WTC11 (cell line): ENCODE measurements at regions not wholly inside any gene's neighbourhood (a gene's known extent, or its start where the extent isn't known, plus 50 kb on each side); places are given as distances from the start of the nearest gene placed in this dataset.
"Not testable (repeated sequence)": the region's sequence is repeated elsewhere in the genome, so short reads cannot be mapped to it uniquely, and the experiment has no call there.

Experiments
- ATAC-seq: fragments of 200-7000 bp; cut with Tn5 transposase; 2 replicates; pipeline ENCODE4 v1.10.0; 2021; ENCODE audit warnings: mild to moderate bottlenecking, moderate library complexity
- CTCF ChIA-PET: fragments of 300-600 bp; sonication (Branson Sonifier 250); formaldehyde crosslinking; loops from one replicate; lab custom pipeline; 2021; ENCODE audit warnings: antibody characterized with exemption; lab: Charles Lee
- POLR2A ChIA-PET: fragments of 350-600 bp; sonication (Branson Sonifier 250); formaldehyde crosslinking; loops from one replicate; lab custom pipeline; 2021; ENCODE audit warnings: antibody characterized with exemption; lab: Charles Lee
- DNase-seq: peaks from one replicate; pipeline ENCODE4 v3.0.0; 2021; ENCODE audit warnings: low spot score
- H3K27ac Mint-ChIP-seq: 2 replicates; pipeline ENCODE4 v1.8.0; 2021; ENCODE audit warnings: mixed read lengths
- H3K27me3 Mint-ChIP-seq: 2 replicates; pipeline ENCODE4 v1.8.0; 2021; ENCODE audit warnings: low read depth, mild to moderate bottlenecking, moderate library complexity, mixed read lengths
- H3K36me3 Mint-ChIP-seq: 2 replicates; pipeline ENCODE4 v1.8.0; 2021; ENCODE audit warnings: mixed read lengths
- H3K4me1 Mint-ChIP-seq: 2 replicates; pipeline ENCODE4 v1.8.0; 2022; ENCODE audit warnings: mixed read lengths
- H3K4me3 Mint-ChIP-seq: 2 replicates; pipeline ENCODE4 v1.8.0; 2021; ENCODE audit warnings: mild to moderate bottlenecking, moderate library complexity, mixed read lengths
- H3K9me3 Mint-ChIP-seq: 2 replicates; pipeline ENCODE4 v1.8.0; 2021; ENCODE audit warnings: mixed read lengths
- ARID4B ChIP-seq: sonication (generic); formaldehyde crosslinking; IDR thresholded peaks from 2 replicates; pipeline ENCODE4 v1.8.0; 2023; ENCODE audit warnings: missing genetic modification reagents, mild to moderate bottlenecking, borderline replicate concordance
- CDX4 ChIP-seq: fragments of 250-450 bp; sonication (Bioruptor Pico); IDR thresholded peaks from 2 replicates; pipeline ENCODE4 v1.9.0; 2021; ENCODE audit warnings: moderate library complexity, mild to moderate bottlenecking, inconsistent platforms, borderline replicate concordance
- ELF4 ChIP-seq: sonication (generic); formaldehyde crosslinking; IDR thresholded peaks from 2 replicates; pipeline ENCODE4 v1.8.1; 2022; ENCODE audit warnings: low read depth, mild to moderate bottlenecking, moderate library complexity, missing genetic modification reagents
- ERG ChIP-seq: fragments of 250-450 bp; sonication (Bioruptor Pico); IDR thresholded peaks from 2 replicates; pipeline ENCODE4 v1.8.0; 2021; ENCODE audit warnings: mild to moderate bottlenecking
- FOXK1 ChIP-seq: sonication (generic); formaldehyde crosslinking; IDR thresholded peaks from 2 replicates; pipeline ENCODE4 v1.8.0; 2022; ENCODE audit warnings: mild to moderate bottlenecking, moderate library complexity, missing genetic modification reagents
- FOXP4 ChIP-seq: sonication (generic); formaldehyde crosslinking; IDR thresholded peaks from 2 replicates; pipeline ENCODE4 v1.8.0; 2022; ENCODE audit warnings: mild to moderate bottlenecking, missing genetic modification reagents
- KAT7 ChIP-seq: sonication (generic); formaldehyde crosslinking; IDR thresholded peaks from 2 replicates; pipeline ENCODE4 v1.8.1; 2023; ENCODE audit warnings: missing genetic modification reagents, mild to moderate bottlenecking, borderline replicate concordance
- MLX ChIP-seq: sonication (generic); formaldehyde crosslinking; IDR thresholded peaks from 2 replicates; pipeline ENCODE4 v1.8.1; 2023; ENCODE audit warnings: mild to moderate bottlenecking, missing genetic modification reagents, moderate library complexity
- MXD4 ChIP-seq: fragments of 250-450 bp; sonication (Bioruptor Pico); IDR thresholded peaks from 2 replicates; pipeline ENCODE4 v1.8.0; 2021; ENCODE audit warnings: mild to moderate bottlenecking, moderate library complexity, borderline replicate concordance
- NFE2L1 ChIP-seq: sonication (generic); formaldehyde crosslinking; IDR thresholded peaks from 2 replicates; pipeline ENCODE4 v1.8.1; 2023; ENCODE audit warnings: missing genetic modification reagents
- NFYB ChIP-seq: sonication (generic); formaldehyde crosslinking; conservative IDR thresholded peaks from 2 replicates; pipeline ENCODE4 v1.8.0; 2022; ENCODE audit warnings: low read depth, missing genetic modification reagents
- NR2C2 ChIP-seq: sonication (generic); formaldehyde crosslinking; IDR thresholded peaks from 2 replicates; pipeline ENCODE4 v1.8.0; 2022; ENCODE audit warnings: mild to moderate bottlenecking, missing genetic modification reagents
- TEAD1 ChIP-seq: sonication (generic); formaldehyde crosslinking; IDR thresholded peaks from 2 replicates; pipeline ENCODE4 v1.8.0; 2022; ENCODE audit warnings: mild to moderate bottlenecking, missing genetic modification reagents
- TEAD4 ChIP-seq: sonication (generic); formaldehyde crosslinking; IDR thresholded peaks from 2 replicates; pipeline ENCODE4 v1.8.0; 2022; ENCODE audit warnings: mild to moderate bottlenecking, missing genetic modification reagents
- USF2 ChIP-seq: sonication (generic); formaldehyde crosslinking; IDR thresholded peaks from 2 replicates; pipeline ENCODE4 v1.8.1; 2023; ENCODE audit warnings: mild to moderate bottlenecking, missing genetic modification reagents, moderate library complexity
- ZBTB43 ChIP-seq: sonication (generic); formaldehyde crosslinking; IDR thresholded peaks from 2 replicates; pipeline ENCODE4 v1.8.1; 2023; ENCODE audit warnings: mild to moderate bottlenecking, missing genetic modification reagents
- ZNF281 ChIP-seq: sonication (generic); formaldehyde crosslinking; IDR thresholded peaks from 2 replicates; pipeline ENCODE4 v1.8.0; 2023; ENCODE audit warnings: mild to moderate bottlenecking, missing genetic modification reagents

- ChIA-PET CTCF (no interaction called here), POLR2A (interaction anchor here (0.7 kb wide), 1 partner anchor 19 kb away, joined by 3 read pairs; no protein-coding TSS in a partner anchor)
- no peak overlapping the region for H3K4me3 Mint-ChIP-seq
- H3K27ac Mint-ChIP-seq: no peak overlapping the region
- no peak for TF ChIP-seq ARID4B (CRISPR knock-in tag)
- TF ChIP-seq MXD4 (CRISPR knock-in tag): no peak
- TF ChIP-seq FOXK1 (CRISPR knock-in tag): no peak
- no peak for TF ChIP-seq ELF4 (CRISPR knock-in tag)
- no peak for TF ChIP-seq ERG
- no peak for TF ChIP-seq MLX (CRISPR knock-in tag)
- no peak for TF ChIP-seq FOXP4 (CRISPR knock-in tag)
- TF ChIP-seq USF2 (CRISPR knock-in tag): no peak
- no peak for TF ChIP-seq TEAD1
- TF ChIP-seq ZNF281 (CRISPR knock-in tag): no peak
- no peak for TF ChIP-seq CDX4 (CRISPR knock-in tag)
- no peak for TF ChIP-seq NR2C2
- no peak for TF ChIP-seq TEAD4 (CRISPR knock-in tag)
- TF ChIP-seq NFE2L1 (CRISPR knock-in tag): no peak
- no peak for TF ChIP-seq KAT7 (CRISPR knock-in tag)
- TF ChIP-seq NFYB: no peak
- no peak for TF ChIP-seq ZBTB43 (CRISPR knock-in tag)
- DNase-seq: no peak
- peaks cover 24% of the 10 kb centered on the region for H3K9me3 Mint-ChIP-seq
- H3K27me3 Mint-ChIP-seq: no peaks in the 10 kb centered on the region
- H3K4me1 Mint-ChIP-seq: no peaks in the 10 kb centered on the region
- no peak for ATAC-seq
- no peaks in the 10 kb centered on the region; the same call in 1 of the 2 replicates for H3K36me3 Mint-ChIP-seq
Observed at GRCh38 chr20:57973886-57974285, 254.6 kb downstream of the ANKRD60 start.

GRCh38 chr20:57971583-57971982 lies 256.9 kb downstream of the ANKRD60 start:
- ATAC-seq, H3K36me3 Mint-ChIP-seq, POLR2A ChIA-PET, H3K4me3 Mint-ChIP-seq, H3K27ac Mint-ChIP-seq, H3K27me3 Mint-ChIP-seq, DNase-seq, H3K4me1 Mint-ChIP-seq, CTCF ChIA-PET: not testable (repeated sequence)
- H3K9me3 Mint-ChIP-seq: peaks cover 31% of the 10 kb centered on the region
